ENCODE measurements at regions not wholly inside any gene's neighbourhood (a gene's known extent, or its start where the extent isn't known, plus 50 kb on each side); places are given as distances from the start of the nearest gene placed in this dataset.

GRCh38 chr9:108347463-108348188 is 508.2 kb downstream of the ACTL7B start:
- TF ChIP-seq, protein P1, sequence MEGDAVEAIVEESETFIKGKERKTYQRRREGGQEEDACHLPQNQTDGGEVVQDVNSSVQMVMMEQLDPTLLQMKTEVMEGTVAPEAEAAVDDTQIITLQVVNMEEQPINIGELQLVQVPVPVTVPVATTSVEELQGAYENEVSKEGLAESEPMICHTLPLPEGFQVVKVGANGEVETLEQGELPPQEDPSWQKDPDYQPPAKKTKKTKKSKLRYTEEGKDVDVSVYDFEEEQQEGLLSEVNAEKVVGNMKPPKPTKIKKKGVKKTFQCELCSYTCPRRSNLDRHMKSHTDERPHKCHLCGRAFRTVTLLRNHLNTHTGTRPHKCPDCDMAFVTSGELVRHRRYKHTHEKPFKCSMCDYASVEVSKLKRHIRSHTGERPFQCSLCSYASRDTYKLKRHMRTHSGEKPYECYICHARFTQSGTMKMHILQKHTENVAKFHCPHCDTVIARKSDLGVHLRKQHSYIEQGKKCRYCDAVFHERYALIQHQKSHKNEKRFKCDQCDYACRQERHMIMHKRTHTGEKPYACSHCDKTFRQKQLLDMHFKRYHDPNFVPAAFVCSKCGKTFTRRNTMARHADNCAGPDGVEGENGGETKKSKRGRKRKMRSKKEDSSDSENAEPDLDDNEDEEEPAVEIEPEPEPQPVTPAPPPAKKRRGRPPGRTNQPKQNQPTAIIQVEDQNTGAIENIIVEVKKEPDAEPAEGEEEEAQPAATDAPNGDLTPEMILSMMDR (conservative IDR thresholded peaks at IDR 0.05; ENCODE audit: low read length) = no peak
- DNase-seq (ENCODE audit: low read depth) = no peak
- H3K4me3 ChIP-seq (ENCODE audit: low read length) = no peak overlapping the region

DNA sequence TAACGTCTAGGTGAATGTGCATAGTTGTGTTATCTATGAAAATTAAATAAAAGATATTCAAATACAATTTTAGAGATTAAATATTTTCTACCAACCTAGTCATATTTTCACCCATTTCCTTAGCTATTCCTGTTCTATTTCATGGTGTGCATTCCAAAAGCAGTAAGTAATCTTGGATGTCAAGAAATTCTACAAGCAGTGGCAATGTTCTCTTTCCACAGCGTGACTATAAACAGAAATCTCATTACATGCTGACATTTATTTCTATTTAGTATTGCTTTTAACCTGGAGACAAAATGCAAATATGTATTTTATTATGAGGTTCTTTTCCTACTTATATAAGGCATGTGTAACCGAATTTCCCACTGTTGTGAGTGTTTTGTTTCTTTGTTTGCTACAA is 510.0 kb downstream of the ACTL7B start:
- no peak for DNase-seq (ENCODE audit: low read depth)
- no peak overlapping the region for H3K4me3 ChIP-seq (ENCODE audit: low read length)
- TF ChIP-seq, protein P1 (conservative IDR thresholded peaks at IDR 0.05; ENCODE audit: low read length) = no peak

DNA sequence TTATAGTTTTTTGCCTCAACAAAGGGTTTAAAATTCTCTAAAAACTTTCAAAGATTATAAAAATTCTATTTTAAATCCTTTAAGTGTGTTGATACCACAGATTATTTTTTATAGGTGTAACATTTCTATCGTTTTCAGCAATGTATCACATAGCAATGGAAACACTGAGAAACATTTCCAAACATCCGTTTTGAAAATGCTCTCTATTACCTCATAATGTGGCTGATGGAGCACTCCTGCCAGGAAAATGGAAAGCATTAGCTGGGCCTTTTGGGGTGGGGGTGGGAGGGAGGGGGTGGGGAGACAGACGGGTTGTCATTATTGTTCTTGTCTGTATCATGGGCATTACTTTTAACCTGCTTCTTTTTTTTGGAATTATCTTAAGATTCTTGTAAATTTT is 516.5 kb downstream of the ACTL7B start:
- DNase-seq (ENCODE audit: low read depth) = no peak
- TF ChIP-seq, protein P1 (conservative IDR thresholded peaks at IDR 0.05; ENCODE audit: low read length) = no peak
- H3K4me3 ChIP-seq (ENCODE audit: low read length) = no peak overlapping the region

DNA sequence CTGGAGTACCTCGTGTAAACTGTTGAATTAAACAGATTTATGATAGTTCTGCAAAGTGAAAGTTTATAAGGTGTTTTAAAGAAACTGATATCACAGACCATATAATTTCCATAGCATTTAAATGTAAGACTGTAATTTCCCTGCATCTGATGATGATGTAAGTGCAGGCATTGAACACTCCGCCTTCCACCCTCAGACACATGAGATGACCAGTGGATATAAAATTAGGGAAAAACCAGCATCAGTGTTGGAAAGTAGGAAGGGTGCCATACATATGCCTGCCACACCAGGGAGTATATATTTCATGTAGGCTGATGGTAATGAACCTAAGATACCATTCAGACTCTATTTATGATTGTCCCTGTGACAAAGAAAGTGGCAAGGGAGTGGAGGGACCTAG is 519.2 kb downstream of the ACTL7B start:
- H3K4me3 ChIP-seq (ENCODE audit: low read length) = no peak overlapping the region
- no peak for DNase-seq (ENCODE audit: low read depth)
- TF ChIP-seq, protein P1 (conservative IDR thresholded peaks at IDR 0.05; ENCODE audit: low read length) = no peak

DNA sequence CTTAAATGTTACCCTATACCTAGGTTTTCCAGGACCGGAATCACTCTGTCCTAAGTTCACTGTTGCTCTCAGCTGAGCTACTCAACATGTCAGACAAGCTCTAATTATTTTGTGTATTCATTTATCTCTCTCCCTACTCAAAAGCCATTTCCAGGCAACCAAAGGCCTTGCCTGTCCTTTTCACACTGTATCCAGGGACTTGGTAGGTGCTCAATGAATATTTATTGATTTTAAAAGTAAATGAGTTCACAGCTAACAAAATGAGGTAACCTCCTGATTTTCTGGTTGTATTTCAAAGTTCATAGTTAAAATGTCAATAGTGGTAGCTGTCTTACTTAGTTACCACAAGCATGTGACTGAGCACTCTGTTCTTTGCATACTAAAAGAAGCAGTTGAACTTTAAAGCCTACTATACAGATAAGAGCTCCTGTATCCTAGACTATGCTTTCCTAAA is 522.2 kb downstream of the ACTL7B start:
- H3K4me3 ChIP-seq (ENCODE audit: low read length) = no peak overlapping the region
- no peak for DNase-seq (ENCODE audit: low read depth)
- TF ChIP-seq, protein P1 (conservative IDR thresholded peaks at IDR 0.05; ENCODE audit: low read length) = no peak

GRCh38 chr9:108331596-108331995 is 524.2 kb downstream of the ACTL7B start:
- no peak for DNase-seq (ENCODE audit: low read depth)
- TF ChIP-seq, protein P1 (conservative IDR thresholded peaks at IDR 0.05; ENCODE audit: low read length) = no peak
- no peak overlapping the region for H3K4me3 ChIP-seq (ENCODE audit: low read length)

GRCh38 chr9:108325406-108325805 is 530.4 kb downstream of the ACTL7B start:
- TF ChIP-seq, protein P1 (conservative IDR thresholded peaks at IDR 0.05; ENCODE audit: low read length) = no peak
- H3K4me3 ChIP-seq (ENCODE audit: low read length) = no peak overlapping the region
- no peak for DNase-seq (ENCODE audit: low read depth)

Measured in AG10803 (cell line).